ENCODE measurements at regions not wholly inside any gene's neighbourhood (a gene's known extent, or its start where the extent isn't known, plus 50 kb on each side); places are given as distances from the start of the nearest gene placed in this dataset.

DNA sequence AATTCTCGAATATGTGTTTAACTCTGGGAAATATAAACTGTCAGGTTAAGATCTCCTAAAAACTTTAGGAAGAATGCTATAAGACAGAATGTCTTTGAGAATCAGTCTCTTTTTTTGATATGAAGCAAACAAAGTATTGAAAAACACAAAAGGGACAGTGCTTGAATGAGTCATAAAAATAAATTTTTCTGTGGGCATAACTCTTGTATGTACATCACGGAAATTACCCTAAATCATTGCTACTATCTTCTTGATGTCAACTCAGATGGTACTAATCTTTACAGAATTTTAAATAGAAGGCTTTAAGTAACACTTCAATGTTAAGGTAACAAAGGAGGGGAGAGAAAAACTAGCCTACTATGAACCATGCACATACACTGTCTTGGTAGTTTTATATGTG, 244.0 kb upstream of the AMIGO2 start:
- peaks cover 1% of the 10 kb centered on the region for H3K4me1 ChIP-seq (ENCODE audit: insufficient read depth, low read length)
- DNase-seq (no peak), ATAC-seq (no peak)
- BruUV-seq (replicated peaks): no TSS peak
- H3K27me3 ChIP-seq (ENCODE audit: low read length): no peaks in the 10 kb centered on the region
- no peaks in the 10 kb centered on the region for H4K20me1 ChIP-seq (ENCODE audit: low read length)
- H3K4me2 ChIP-seq (ENCODE audit: low read length): no peak overlapping the region
- no peak overlapping the region for H3K9ac ChIP-seq (ENCODE audit: low read length)
- no peaks in the 10 kb centered on the region for H3K9me2 ChIP-seq (replicated peaks; ENCODE audit: low read length)
- H3K27ac ChIP-seq (ENCODE audit: low read length): no peak overlapping the region
- H3K4me3 ChIP-seq (ENCODE audit: low read length): no peak overlapping the region
- ChIA-PET POLR2A (ENCODE audit: unreplicated experiment) (no interaction called here), CTCF (no interaction called here)
- 0 out of 2 replicates have a peak overlapping the region, but pooled peaks have one; percentile 6 for H2AFZ ChIP-seq (ENCODE audit: low read length)
- TF ChIP-seq EZH2 (IDR thresholded peaks at IDR 0.05; ENCODE audit: low read length, unreplicated experiment) (no peak), EZH2phosphoT487 (IDR thresholded peaks at IDR 0.05; ENCODE audit: borderline replicate concordance, low read length) (no peak)
- TF ChIP-seq, protein P1, sequence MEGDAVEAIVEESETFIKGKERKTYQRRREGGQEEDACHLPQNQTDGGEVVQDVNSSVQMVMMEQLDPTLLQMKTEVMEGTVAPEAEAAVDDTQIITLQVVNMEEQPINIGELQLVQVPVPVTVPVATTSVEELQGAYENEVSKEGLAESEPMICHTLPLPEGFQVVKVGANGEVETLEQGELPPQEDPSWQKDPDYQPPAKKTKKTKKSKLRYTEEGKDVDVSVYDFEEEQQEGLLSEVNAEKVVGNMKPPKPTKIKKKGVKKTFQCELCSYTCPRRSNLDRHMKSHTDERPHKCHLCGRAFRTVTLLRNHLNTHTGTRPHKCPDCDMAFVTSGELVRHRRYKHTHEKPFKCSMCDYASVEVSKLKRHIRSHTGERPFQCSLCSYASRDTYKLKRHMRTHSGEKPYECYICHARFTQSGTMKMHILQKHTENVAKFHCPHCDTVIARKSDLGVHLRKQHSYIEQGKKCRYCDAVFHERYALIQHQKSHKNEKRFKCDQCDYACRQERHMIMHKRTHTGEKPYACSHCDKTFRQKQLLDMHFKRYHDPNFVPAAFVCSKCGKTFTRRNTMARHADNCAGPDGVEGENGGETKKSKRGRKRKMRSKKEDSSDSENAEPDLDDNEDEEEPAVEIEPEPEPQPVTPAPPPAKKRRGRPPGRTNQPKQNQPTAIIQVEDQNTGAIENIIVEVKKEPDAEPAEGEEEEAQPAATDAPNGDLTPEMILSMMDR (conservative IDR thresholded peaks at IDR 0.05; ENCODE audit: low read depth, low read length): no peak
- H3F3A ChIP-seq (ENCODE audit: low read length, unreplicated experiment): no peaks in the 10 kb centered on the region
- intact Hi-C loops (cut with micrococcal nuclease): no loop called here
- H3K79me2 ChIP-seq (ENCODE audit: low read length): no peaks in the 10 kb centered on the region
- no peaks in the 10 kb centered on the region for H3K36me3 ChIP-seq (ENCODE audit: low read depth, low read length)
- H3K9me3 ChIP-seq (ENCODE audit: low read length): no peaks in the 10 kb centered on the region

DNA sequence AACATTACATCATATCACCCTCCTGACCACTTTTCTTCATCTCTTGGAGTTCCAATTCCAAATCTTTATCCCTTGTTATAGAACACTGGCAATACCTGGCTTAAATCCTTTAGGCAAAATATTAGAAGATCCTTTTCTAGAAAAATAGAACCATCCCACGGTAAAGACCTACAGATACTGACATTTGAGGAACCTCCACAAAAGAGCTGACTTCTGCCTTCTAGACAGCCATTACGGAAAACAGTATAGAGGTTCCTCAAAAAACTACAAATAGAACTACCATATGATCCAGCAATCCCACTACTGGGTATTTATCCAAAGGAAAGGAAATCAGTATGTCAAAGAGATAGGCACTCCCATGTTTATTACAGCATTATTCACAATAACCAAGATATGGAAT, 241.7 kb upstream of the AMIGO2 start:
- Histone ChIP-seq H3K79me2 (ENCODE audit: low read length) (no peaks in the 10 kb centered on the region), H3K4me2 (ENCODE audit: low read length) (no peak overlapping the region), H3K9me2 (replicated peaks; ENCODE audit: low read length) (no peaks in the 10 kb centered on the region), H3F3A (ENCODE audit: low read length, unreplicated experiment) (no peaks in the 10 kb centered on the region), H3K27ac (ENCODE audit: low read length) (no peak overlapping the region), H2AFZ (ENCODE audit: low read length) (no peak overlapping the region), H3K9me3 (ENCODE audit: low read length) (no peaks in the 10 kb centered on the region), H4K20me1 (ENCODE audit: low read length) (no peaks in the 10 kb centered on the region), H3K4me3 (ENCODE audit: low read length) (no peak overlapping the region), H3K4me1 (ENCODE audit: insufficient read depth, low read length) (no peaks in the 10 kb centered on the region), H3K36me3 (ENCODE audit: low read depth, low read length) (no peaks in the 10 kb centered on the region), H3K9ac (ENCODE audit: low read length) (no peak overlapping the region), H3K27me3 (ENCODE audit: low read length) (no peaks in the 10 kb centered on the region)
- intact Hi-C loops (cut with micrococcal nuclease): no loop called here
- ATAC-seq: no peak
- CTCF ChIA-PET: no interaction called here
- no peak for DNase-seq
- TF ChIP-seq EZH2phosphoT487 (IDR thresholded peaks at IDR 0.05; ENCODE audit: borderline replicate concordance, low read length) (no peak), EZH2 (IDR thresholded peaks at IDR 0.05; ENCODE audit: low read length, unreplicated experiment) (no peak)
- TF ChIP-seq, protein P1 (conservative IDR thresholded peaks at IDR 0.05; ENCODE audit: low read depth, low read length): no peak
- POLR2A ChIA-PET (ENCODE audit: unreplicated experiment): no interaction called here
- BruUV-seq (replicated peaks): no TSS peak

DNA sequence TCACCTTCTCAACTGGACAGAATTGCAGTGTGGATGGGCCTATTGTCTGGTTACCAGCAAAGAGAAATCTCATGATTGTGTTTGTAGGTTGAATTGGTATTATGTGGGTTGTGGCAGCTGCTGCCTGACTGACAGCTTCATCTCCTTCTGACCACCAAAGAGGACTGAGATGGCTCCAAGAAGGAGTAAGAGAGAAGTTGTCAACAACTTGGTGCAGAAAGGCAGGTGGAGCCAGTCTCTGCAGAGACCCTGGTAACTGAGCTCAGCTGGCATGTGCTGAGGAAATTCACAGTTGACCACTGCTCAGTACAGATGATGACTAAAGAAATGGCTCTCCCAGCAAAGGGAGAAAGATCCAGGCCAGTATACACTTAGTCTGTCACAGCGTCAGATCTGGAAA, 240.0 kb upstream of the AMIGO2 start:
- H3F3A ChIP-seq (ENCODE audit: low read length, unreplicated experiment): no peaks in the 10 kb centered on the region
- TF ChIP-seq EZH2 (IDR thresholded peaks at IDR 0.05; ENCODE audit: low read length, unreplicated experiment) (no peak), EZH2phosphoT487 (IDR thresholded peaks at IDR 0.05; ENCODE audit: borderline replicate concordance, low read length) (no peak)
- TF ChIP-seq, protein P1 (conservative IDR thresholded peaks at IDR 0.05; ENCODE audit: low read depth, low read length): no peak
- H3K4me1 ChIP-seq (ENCODE audit: insufficient read depth, low read length): no peaks in the 10 kb centered on the region
- ATAC-seq (no peak), DNase-seq (no peak)
- H3K9me3 ChIP-seq (ENCODE audit: low read length): no peaks in the 10 kb centered on the region
- CTCF ChIA-PET: no interaction called here
- H3K4me3 ChIP-seq (ENCODE audit: low read length): no peak overlapping the region
- H3K4me2 ChIP-seq (ENCODE audit: low read length): no peak overlapping the region
- H3K36me3 ChIP-seq (ENCODE audit: low read depth, low read length): no peaks in the 10 kb centered on the region
- H2AFZ ChIP-seq (ENCODE audit: low read length): no peak overlapping the region
- intact Hi-C loops (cut with micrococcal nuclease): no loop called here
- no peaks in the 10 kb centered on the region for H3K9me2 ChIP-seq (replicated peaks; ENCODE audit: low read length)
- POLR2A ChIA-PET (ENCODE audit: unreplicated experiment): no interaction called here
- H3K79me2 ChIP-seq (ENCODE audit: low read length): no peaks in the 10 kb centered on the region
- no peak overlapping the region for H3K9ac ChIP-seq (ENCODE audit: low read length)
- no TSS peak for BruUV-seq (replicated peaks)
- H4K20me1 ChIP-seq (ENCODE audit: low read length): no peaks in the 10 kb centered on the region
- no peaks in the 10 kb centered on the region for H3K27me3 ChIP-seq (ENCODE audit: low read length)
- no peak overlapping the region for H3K27ac ChIP-seq (ENCODE audit: low read length)

All from PC-3 (cell line).